ENCODE measurements at regions not wholly inside any gene's neighbourhood (a gene's known extent, or its start where the extent isn't known, plus 50 kb on each side); places are given as distances from the start of the nearest gene placed in this dataset.

DNA sequence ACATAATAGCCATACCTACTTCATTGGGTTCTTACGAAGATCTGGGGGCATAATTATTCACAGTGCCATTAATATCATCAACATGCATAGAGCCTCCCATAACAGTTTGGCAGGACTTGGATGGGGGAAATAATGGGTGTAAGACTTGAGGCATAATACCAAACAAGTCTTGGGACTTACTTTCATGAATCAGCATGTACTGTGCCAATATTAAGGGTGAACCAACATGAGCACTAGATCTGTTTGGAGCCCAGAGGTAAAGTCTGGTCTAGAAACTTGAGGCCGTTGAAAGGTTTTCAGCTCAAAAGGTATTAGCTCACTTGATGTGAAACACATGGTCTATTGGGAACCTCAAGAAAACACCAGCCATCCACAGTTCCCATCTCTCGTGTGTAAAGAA lies 56.7 kb upstream of the ZC3H11B start:
- DNase-seq (ENCODE audit: low spot score) = no peak

DNA sequence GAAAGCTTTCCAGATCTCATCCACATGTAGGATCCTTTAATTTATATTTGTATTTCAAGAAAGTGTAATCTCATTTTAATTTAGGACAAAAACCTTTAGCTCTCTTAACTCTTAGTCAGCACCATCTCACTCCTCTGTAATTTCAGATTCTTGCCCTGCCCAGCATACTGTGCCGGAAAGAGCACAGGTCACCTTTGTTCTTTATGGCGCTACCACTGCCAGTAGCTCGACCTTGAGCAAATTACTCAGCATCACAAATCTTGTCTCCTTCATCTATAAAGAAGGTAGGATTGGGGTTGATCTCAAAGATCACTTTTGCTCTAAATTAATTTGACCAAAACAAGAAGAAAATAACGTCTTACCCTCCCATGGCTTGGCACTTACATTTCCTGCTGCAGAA lies 56.1 kb upstream of the ZC3H11B start:
- DNase-seq (ENCODE audit: low spot score) = peak; percentile 7

DNA sequence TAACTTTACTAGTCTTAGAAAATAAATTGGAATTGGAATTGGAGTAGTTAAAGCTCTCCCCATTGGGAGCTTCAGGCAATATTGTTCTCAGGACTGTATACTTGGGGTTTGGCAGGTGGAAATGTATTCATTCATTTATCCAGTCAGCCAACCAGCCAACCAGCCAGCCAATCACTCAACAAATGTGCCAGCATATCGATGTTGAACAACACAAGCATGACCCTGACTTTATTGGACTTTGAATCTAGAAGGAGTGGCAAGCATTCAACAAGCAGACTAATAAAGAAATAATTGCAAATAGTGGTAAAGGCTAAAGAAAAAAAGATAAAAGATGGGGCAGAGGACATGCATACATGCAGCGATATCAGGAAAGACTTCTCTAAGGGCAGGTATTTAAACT lies 55.5 kb upstream of the ZC3H11B start:
- no peak for DNase-seq (ENCODE audit: low spot score)

DNA sequence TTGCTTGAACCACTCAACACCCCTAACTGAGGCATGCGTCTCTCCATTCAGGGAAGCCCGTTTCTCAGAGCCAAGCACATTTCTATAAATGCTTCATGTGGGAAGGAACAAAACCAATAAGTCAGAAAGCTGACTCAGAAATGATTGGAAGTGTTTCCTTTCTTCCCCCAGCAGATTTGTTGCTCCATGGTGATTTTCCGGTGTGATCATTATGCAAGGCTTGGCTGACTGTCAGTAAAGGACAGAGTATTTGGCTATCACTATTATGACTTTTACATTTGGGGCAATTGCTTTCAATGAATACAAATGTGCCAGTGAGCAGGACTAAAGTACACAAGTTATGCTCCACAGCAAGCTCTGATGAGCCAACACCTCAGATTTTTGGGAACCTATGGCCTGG lies 53.3 kb upstream of the ZC3H11B start:
- DNase-seq (ENCODE audit: low spot score) = no peak

DNA sequence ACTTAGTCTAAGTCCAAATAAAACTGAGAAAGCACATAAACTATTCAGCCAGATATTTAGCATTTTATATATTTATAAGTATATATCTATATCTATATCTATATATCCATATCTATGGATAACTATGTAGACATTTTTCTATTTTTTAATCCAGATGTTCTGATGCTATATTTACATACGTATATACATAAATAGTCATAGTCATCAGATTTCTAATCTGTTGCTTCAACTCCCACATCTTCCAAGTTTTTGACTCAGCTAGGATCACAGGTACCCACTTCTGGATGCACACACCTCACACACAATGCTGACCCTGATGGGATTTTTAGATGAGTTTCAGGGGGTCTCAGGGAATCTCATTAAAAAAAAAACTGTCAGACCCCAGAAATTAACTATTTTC lies 52.2 kb upstream of the ZC3H11B start:
- DNase-seq (ENCODE audit: low spot score) = no peak

DNA sequence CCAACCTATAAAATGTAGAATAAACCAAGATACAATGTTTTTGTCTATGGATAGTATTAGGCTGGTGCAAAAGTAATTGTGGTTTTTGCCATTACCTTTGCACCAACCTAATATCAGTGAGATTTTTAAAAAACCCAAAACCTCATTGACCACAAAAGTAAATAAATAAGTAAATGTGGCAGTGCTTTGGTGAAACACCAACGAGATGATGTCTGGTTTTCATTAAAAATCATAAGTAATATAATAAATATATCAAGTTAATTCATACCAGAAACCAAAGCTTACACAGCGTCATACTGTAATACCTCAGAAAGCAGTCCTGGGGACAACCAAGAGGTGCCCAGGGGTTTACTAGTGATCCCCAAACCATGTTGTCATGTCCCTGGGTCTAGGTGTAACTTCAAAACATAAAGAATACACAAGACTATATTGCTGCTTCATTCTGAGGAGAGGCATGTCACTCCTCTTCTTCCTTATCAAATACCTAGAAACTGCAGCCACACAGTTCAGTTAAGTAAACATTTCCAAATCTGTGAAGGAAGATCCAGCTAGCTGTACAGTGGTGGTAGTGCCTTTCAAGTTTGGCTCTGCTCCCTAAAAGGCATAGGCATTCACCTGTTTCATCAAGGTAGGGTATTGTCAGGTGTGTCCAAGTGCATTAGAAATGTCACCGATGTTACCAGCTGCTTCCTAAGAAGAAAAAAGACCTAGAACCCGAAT lies 51.6 kb upstream of the ZC3H11B start:
- no peak for DNase-seq (ENCODE audit: low spot score)

All from LoVo (cell line).